GM18499 (cell line): ENCODE measurements at regions not wholly inside any gene's neighbourhood (a gene's known extent, or its start where the extent isn't known, plus 50 kb on each side); places are given as distances from the start of the nearest gene placed in this dataset.
"Not testable (repeated sequence)": the region's sequence is repeated elsewhere in the genome, so short reads cannot be mapped to it uniquely, and the experiment has no call there.

Experiments
- ATAC-seq: cut with Tn5 transposase; IDR thresholded peaks from one replicate; pipeline ENCODE4 v1.9.1; 2021; ENCODE audit warnings: moderate number of reproducible peaks; ENCODE audit not compliant: insufficient read depth, unreplicated experiment

- ATAC-seq = no peak
Observed at GRCh38 chr2:146621656-146622055, 1223.2 kb upstream of the ACVR2A start.

- no peak for ATAC-seq
Observed at GRCh38 chr2:146615778-146616177, 1229.1 kb upstream of the ACVR2A start.

GRCh38 chr2:146608490-146608889 is 1236.3 kb upstream of the ACVR2A start:
- no peak for ATAC-seq

- ATAC-seq = no peak
Observed at GRCh38 chr2:146604521-146604920, 1240.3 kb upstream of the ACVR2A start.

GRCh38 chr2:146602856-146603255 is 1242.0 kb upstream of the ACVR2A start:
- no peak for ATAC-seq

- no peak for ATAC-seq
Observed at GRCh38 chr2:146602383-146602782, 1242.4 kb upstream of the ACVR2A start.

GRCh38 chr2:146598791-146599190 is 1246.0 kb upstream of the ACVR2A start:
- ATAC-seq = no peak

- no peak for ATAC-seq
Observed at GRCh38 chr2:146597291-146597690, 1247.5 kb upstream of the ACVR2A start.

- ATAC-seq = no peak
Observed at GRCh38 chr2:146591908-146592307, 1252.9 kb upstream of the ACVR2A start.

- ATAC-seq = no peak
Observed at GRCh38 chr2:146587291-146587713, 1257.5 kb upstream of the ACVR2A start.

- ATAC-seq = no peak
Observed at GRCh38 chr2:146584316-146584715, 1260.5 kb upstream of the ACVR2A start.

- no peak for ATAC-seq
Observed at GRCh38 chr2:146579147-146579930, 1265.5 kb upstream of the ACVR2A start.

GRCh38 chr2:146576339-146577111 is 1268.3 kb upstream of the ACVR2A start:
- ATAC-seq = no peak

GRCh38 chr2:146572598-146572997 is 1272.2 kb upstream of the ACVR2A start:
- no peak for ATAC-seq

GRCh38 chr2:146561996-146562395 is 1282.8 kb upstream of the ACVR2A start:
- no peak for ATAC-seq

GRCh38 chr2:146547236-146547635 is 1297.6 kb upstream of the ACVR2A start:
- ATAC-seq = no peak

- no peak for ATAC-seq
Observed at GRCh38 chr2:146544701-146545100, 1300.1 kb upstream of the ACVR2A start.

GRCh38 chr2:146541896-146542295 is 1302.9 kb upstream of the ACVR2A start:
- ATAC-seq = no peak

GRCh38 chr2:146540271-146540932 is 1304.4 kb upstream of the ACVR2A start:
- ATAC-seq = no peak

GRCh38 chr2:146539739-146540138 is 1305.1 kb upstream of the ACVR2A start:
- not testable (repeated sequence) for ATAC-seq

- ATAC-seq = no peak
Observed at GRCh38 chr2:146537477-146537876, 1307.4 kb upstream of the ACVR2A start.
